Activated naive CD8-positive, alpha-beta T cell treated with anti-CD3 and anti-CD28 coated beads for 36 hours (primary cell): ENCODE measurements at regions not wholly inside any gene's neighbourhood (a gene's known extent, or its start where the extent isn't known, plus 50 kb on each side); places are given as distances from the start of the nearest gene placed in this dataset.

Experiments used
- DNase-seq: peaks from one replicate; pipeline ENCODE4 v3.0.0; 2021
- H3K27ac Mint-ChIP-seq: one replicate; pipeline ENCODE4 v1.8.0; 2022; ENCODE audit warnings: mild to moderate bottlenecking, moderate library complexity, mixed read lengths
- H3K27me3 Mint-ChIP-seq: one replicate; pipeline ENCODE4 v1.8.0; 2022; ENCODE audit warnings: mild to moderate bottlenecking, mixed read lengths
- H3K36me3 Mint-ChIP-seq: one replicate; pipeline ENCODE4 v1.8.0; 2021; ENCODE audit warnings: mild to moderate bottlenecking, mixed read lengths
- H3K4me1 Mint-ChIP-seq: one replicate; pipeline ENCODE4 v1.8.0; 2021; ENCODE audit warnings: mixed read lengths
- H3K4me3 Mint-ChIP-seq: one replicate; pipeline ENCODE4 v1.8.0; 2022; ENCODE audit warnings: mild to moderate bottlenecking, moderate library complexity, mixed read lengths
- H3K9me3 Mint-ChIP-seq: one replicate; pipeline ENCODE4 v1.8.0; 2022; ENCODE audit warnings: mixed read lengths

DNA sequence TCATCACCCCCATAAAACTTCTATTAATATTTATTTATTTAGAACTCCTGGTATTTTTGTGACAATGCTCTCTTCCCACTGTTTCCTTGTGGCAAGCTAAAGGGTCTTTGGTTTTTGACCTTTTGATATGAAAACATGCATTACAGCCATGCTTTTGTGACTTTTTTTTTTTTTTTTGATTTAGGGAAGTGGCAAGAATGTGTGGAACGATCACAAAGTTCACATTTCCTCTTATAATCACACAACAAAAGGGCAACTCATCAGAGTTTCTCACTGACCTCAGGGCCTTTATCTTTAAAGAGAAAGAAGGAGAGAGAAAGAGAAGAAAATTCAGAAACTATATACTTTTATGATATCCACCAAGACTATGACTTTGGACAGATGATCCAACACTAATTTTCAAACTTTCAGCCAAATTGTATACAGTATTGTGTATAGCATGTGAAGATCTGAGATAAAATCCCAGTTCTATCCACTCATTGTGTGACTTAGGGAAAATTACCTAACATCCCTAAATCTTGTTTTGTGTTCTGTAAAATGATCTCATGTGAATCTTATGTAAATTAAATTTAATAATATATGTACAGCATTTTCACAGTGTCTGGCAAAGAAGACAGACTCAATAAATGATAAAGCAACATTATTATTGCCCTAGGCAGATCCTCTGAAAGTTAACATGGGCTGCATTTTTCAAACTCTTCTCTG is 106.8 kb upstream of the MARCKS start:
- Mint-ChIP-seq H3K4me3 (no peak overlapping the region), H3K36me3 (no peaks in the 10 kb centered on the region), H3K4me1 (no peaks in the 10 kb centered on the region), H3K9me3 (no peaks in the 10 kb centered on the region), H3K27me3 (peaks cover 4% of the 10 kb centered on the region), H3K27ac (no peak overlapping the region)
- DNase-seq: no peak

GRCh38 chr6:113754291-113754690 is 102.9 kb upstream of the MARCKS start:
- Mint-ChIP-seq H3K4me1 (no peaks in the 10 kb centered on the region), H3K27me3 (peaks cover 4% of the 10 kb centered on the region), H3K36me3 (no peaks in the 10 kb centered on the region), H3K27ac (no peak overlapping the region), H3K4me3 (no peak overlapping the region), H3K9me3 (no peaks in the 10 kb centered on the region)
- no peak for DNase-seq

DNA sequence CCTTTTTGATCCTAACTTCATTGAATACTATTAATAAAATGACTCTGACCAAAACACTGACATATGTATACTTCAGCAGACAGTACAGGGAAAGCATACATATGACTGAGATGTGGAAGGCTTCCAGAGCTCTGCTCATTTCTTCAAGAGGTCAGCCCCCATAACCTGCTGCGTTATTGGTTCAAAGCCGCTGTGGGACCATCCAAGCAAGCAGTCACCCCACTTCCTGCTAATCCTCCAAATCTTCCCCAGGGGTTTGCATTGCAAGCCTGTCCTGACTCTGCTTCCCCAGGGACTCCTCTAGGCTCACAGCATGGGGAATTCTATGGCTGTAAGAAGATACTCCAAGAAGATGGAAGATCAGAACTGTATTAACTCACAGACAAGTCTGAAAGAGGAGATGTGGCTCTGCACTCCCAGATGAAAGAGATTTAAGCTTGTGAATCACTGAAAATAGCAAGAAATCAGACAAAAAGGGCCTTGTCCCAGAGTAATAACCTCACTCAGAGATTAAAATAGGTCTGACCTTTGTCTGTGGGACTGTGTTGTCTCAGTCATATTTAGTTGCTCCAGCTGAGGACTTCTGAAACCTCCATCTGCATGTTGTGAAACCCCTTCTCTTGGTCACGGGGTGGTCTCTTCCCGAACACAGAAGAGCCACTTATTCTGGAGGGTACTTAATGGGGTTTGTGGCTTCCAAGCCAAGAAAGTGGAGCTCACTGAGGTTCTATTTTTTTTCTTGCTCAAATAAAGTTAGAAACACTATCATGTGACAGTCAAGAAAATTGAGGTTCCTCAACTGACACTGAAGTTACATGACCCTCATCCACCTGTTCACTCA is 101.5 kb upstream of the MARCKS start:
- H3K27ac Mint-ChIP-seq: no peak overlapping the region
- no peaks in the 10 kb centered on the region for H3K4me1 Mint-ChIP-seq
- peaks cover 4% of the 10 kb centered on the region for H3K27me3 Mint-ChIP-seq
- no peak overlapping the region for H3K4me3 Mint-ChIP-seq
- DNase-seq: no peak
- no peaks in the 10 kb centered on the region for H3K36me3 Mint-ChIP-seq
- no peaks in the 10 kb centered on the region for H3K9me3 Mint-ChIP-seq

GRCh38 chr6:113756290-113756665 is 100.9 kb upstream of the MARCKS start:
- Mint-ChIP-seq H3K36me3 (no peaks in the 10 kb centered on the region), H3K4me3 (no peak overlapping the region), H3K27me3 (peaks cover 4% of the 10 kb centered on the region), H3K9me3 (no peaks in the 10 kb centered on the region), H3K4me1 (no peaks in the 10 kb centered on the region), H3K27ac (no peak overlapping the region)
- DNase-seq: no peak

DNA sequence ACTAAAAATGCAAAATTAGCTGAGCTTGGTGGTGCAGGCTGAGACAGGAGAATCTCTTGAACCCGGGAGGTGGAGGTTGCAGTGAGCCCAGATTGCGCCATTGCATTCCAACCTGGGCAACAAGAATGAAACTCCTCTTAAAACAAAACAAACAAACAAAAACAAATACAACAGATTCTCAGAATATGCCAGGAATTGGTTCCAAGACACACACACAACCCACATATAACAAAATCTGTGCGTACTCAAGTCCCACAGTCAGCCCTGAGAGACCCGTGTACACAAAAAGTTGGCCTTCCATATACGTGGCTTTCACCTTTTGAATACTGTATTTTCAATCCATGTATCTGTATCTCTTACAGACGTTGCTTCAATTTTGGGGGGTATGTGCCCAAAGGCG is 98.9 kb upstream of the MARCKS start:
- H3K27ac Mint-ChIP-seq: no peak overlapping the region
- H3K27me3 Mint-ChIP-seq: peaks cover 3% of the 10 kb centered on the region
- peaks cover 2% of the 10 kb centered on the region for H3K4me1 Mint-ChIP-seq
- no peak overlapping the region for H3K4me3 Mint-ChIP-seq
- H3K9me3 Mint-ChIP-seq: no peaks in the 10 kb centered on the region
- H3K36me3 Mint-ChIP-seq: no peaks in the 10 kb centered on the region
- DNase-seq: no peak

DNA sequence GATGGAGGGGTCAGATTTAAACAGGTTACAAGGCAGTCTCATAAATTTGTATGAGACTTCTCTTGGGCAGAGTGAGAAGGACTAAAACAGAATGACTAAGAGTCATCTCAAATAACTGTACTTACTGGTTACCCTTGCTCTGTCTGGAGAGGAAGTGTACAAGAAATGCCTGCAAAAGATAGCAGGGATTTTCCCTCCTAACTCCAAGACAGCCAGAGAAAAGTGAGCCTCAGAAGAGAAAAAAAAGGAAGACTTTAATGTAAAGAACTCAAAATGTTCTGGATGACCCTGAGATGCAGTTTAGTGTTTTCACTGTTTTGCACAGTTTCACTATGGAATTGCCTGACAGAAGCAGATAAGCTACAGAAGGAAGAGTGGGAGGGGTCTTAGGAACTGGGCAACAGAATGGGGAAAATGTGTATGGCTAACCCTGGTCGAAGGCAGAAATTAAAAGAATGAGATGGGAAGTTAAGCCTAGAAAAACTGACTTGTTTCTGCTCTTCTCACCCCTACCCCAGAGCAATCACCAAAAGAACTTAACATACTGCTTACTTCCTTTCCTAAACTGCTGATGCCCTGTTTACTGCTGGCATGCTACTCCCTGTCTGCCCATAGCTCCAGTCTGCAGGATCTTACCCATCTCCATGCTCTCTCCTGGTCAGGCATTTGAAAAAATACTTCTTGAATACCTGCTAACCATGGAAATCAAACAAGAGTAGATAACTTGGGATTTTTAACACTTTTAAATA is 98.1 kb upstream of the MARCKS start:
- no peak overlapping the region for H3K27ac Mint-ChIP-seq
- no peak overlapping the region for H3K4me3 Mint-ChIP-seq
- peaks cover 7% of the 10 kb centered on the region for H3K4me1 Mint-ChIP-seq
- H3K9me3 Mint-ChIP-seq: no peaks in the 10 kb centered on the region
- peaks cover 3% of the 10 kb centered on the region for H3K27me3 Mint-ChIP-seq
- H3K36me3 Mint-ChIP-seq: no peaks in the 10 kb centered on the region
- DNase-seq: no peak

GRCh38 chr6:113762641-113763040 is 94.5 kb upstream of the MARCKS start:
- DNase-seq: no peak
- H3K9me3 Mint-ChIP-seq: no peaks in the 10 kb centered on the region
- H3K27ac Mint-ChIP-seq: no peak overlapping the region
- no peaks in the 10 kb centered on the region for H3K36me3 Mint-ChIP-seq
- no peak overlapping the region for H3K4me3 Mint-ChIP-seq
- peaks cover 3% of the 10 kb centered on the region for H3K27me3 Mint-ChIP-seq
- peaks cover 7% of the 10 kb centered on the region for H3K4me1 Mint-ChIP-seq

GRCh38 chr6:113763311-113763766 is 93.8 kb upstream of the MARCKS start:
- no peak for DNase-seq
- Mint-ChIP-seq H3K9me3 (no peaks in the 10 kb centered on the region), H3K4me1 (peaks cover 7% of the 10 kb centered on the region), H3K36me3 (no peaks in the 10 kb centered on the region), H3K4me3 (no peak overlapping the region), H3K27ac (no peak overlapping the region), H3K27me3 (peaks cover 3% of the 10 kb centered on the region)

DNA sequence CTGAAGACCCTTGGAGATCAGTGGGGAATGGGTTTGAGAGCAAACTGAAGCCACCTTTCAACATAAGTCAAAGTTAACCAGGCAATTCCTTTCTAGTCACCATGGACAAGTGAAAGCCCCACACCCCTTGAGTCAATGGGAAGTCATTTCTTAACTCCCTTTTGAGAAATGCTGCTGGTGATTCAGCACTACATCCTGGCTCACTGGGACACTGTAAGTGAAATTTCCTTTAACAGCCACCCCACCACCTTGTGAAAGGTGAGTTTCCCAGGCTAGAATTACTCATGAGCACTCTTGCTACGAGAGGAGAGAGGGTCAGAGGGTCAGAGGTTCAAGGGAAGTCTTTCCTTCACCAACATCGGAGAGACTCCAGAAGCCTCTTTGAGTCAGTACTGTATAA is 93.3 kb upstream of the MARCKS start:
- H3K36me3 Mint-ChIP-seq: no peaks in the 10 kb centered on the region
- H3K4me1 Mint-ChIP-seq: peaks cover 7% of the 10 kb centered on the region
- H3K27me3 Mint-ChIP-seq: peaks cover 3% of the 10 kb centered on the region
- no peak overlapping the region for H3K27ac Mint-ChIP-seq
- no peak for DNase-seq
- no peak overlapping the region for H3K4me3 Mint-ChIP-seq
- no peaks in the 10 kb centered on the region for H3K9me3 Mint-ChIP-seq

GRCh38 chr6:113765909-113766308 is 91.2 kb upstream of the MARCKS start:
- DNase-seq: no peak
- peaks cover 7% of the 10 kb centered on the region for H3K4me1 Mint-ChIP-seq
- H3K27ac Mint-ChIP-seq: no peak overlapping the region
- H3K9me3 Mint-ChIP-seq: no peaks in the 10 kb centered on the region
- H3K27me3 Mint-ChIP-seq: peaks cover 3% of the 10 kb centered on the region
- H3K4me3 Mint-ChIP-seq: no peak overlapping the region
- H3K36me3 Mint-ChIP-seq: no peaks in the 10 kb centered on the region

DNA sequence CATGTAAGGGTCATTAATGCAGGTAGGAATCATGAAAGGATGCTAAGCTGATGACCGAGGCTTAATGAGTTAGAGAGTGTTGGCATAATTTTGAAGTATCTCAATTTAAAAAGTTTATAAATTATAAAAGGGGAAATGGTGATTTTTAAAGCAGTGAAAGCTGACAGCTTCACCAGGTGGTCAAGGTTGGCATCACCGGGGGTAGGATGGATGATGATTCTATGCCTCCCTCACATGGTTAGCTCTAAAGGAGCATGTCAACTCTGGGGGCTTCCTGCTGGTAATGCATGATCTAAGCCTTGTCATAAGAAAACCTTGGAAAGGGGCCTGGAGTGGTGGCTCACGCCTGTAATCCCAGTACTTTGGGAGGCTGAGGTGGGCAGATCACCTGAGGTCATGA is 89.2 kb upstream of the MARCKS start:
- DNase-seq: no peak
- H3K27me3 Mint-ChIP-seq: peaks cover 3% of the 10 kb centered on the region
- peaks cover 7% of the 10 kb centered on the region for H3K4me1 Mint-ChIP-seq
- no peak overlapping the region for H3K4me3 Mint-ChIP-seq
- no peaks in the 10 kb centered on the region for H3K36me3 Mint-ChIP-seq
- no peaks in the 10 kb centered on the region for H3K9me3 Mint-ChIP-seq
- no peak overlapping the region for H3K27ac Mint-ChIP-seq

GRCh38 chr6:113772961-113773360 is 84.2 kb upstream of the MARCKS start:
- Mint-ChIP-seq H3K27ac (no peak overlapping the region), H3K27me3 (peaks cover 3% of the 10 kb centered on the region)

GRCh38 chr6:113774127-113774825 is 82.9 kb upstream of the MARCKS start:
- Mint-ChIP-seq H3K27ac (no peak overlapping the region), H3K4me3 (no peak overlapping the region), H3K4me1 (no peaks in the 10 kb centered on the region), H3K27me3 (peaks cover 3% of the 10 kb centered on the region), H3K36me3 (no peaks in the 10 kb centered on the region), H3K9me3 (no peaks in the 10 kb centered on the region)
- DNase-seq: no peak

More at GRCh38 chr6:113772961-113773360, 84.2 kb upstream of the MARCKS start:
- Mint-ChIP-seq H3K4me1 (no peaks in the 10 kb centered on the region), H3K36me3 (no peaks in the 10 kb centered on the region), H3K9me3 (no peaks in the 10 kb centered on the region), H3K4me3 (no peak overlapping the region)
- no peak for DNase-seq

- no peak overlapping the region for H3K4me3 Mint-ChIP-seq
These were observed 80.1 kb upstream of the MARCKS start for GRCh38 chr6:113776998-113777397.

DNA sequence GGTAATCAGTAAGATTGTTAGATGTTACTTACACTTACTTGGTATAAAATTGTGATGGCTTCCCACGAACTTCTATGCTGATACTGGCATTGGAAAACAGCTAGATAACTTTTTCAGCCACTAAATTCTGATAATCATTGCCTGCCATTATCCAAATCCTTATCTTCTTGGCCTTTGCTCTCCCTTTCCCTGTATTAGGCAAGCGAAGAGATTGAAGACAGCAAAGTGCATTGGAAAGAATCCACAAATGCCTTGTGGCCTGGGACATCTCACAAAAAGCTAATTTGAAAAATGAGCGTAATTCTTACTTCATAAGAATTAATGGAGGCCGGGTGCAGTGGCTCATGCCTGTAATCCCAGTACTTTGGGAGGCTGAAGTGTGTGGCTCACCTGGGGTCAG is 79.5 kb upstream of the MARCKS start:
- H3K36me3 Mint-ChIP-seq: no peaks in the 10 kb centered on the region
- H3K4me3 Mint-ChIP-seq: no peak overlapping the region
- DNase-seq: no peak
- H3K27ac Mint-ChIP-seq: no peak overlapping the region
- H3K27me3 Mint-ChIP-seq: no peaks in the 10 kb centered on the region
- H3K4me1 Mint-ChIP-seq: no peaks in the 10 kb centered on the region
- H3K9me3 Mint-ChIP-seq: no peaks in the 10 kb centered on the region

More at GRCh38 chr6:113776998-113777397, 80.1 kb upstream of the MARCKS start:
- no peaks in the 10 kb centered on the region for H3K4me1 Mint-ChIP-seq
- H3K27ac Mint-ChIP-seq: no peak overlapping the region
- no peak for DNase-seq
- no peaks in the 10 kb centered on the region for H3K36me3 Mint-ChIP-seq
- H3K27me3 Mint-ChIP-seq: peaks cover 3% of the 10 kb centered on the region
- no peaks in the 10 kb centered on the region for H3K9me3 Mint-ChIP-seq
